SK-N-SH treated with all-trans-retinoic acid at 6 μM for 48 hours (cell line): ENCODE measurements at regions not wholly inside any gene's neighbourhood (a gene's known extent, or its start where the extent isn't known, plus 50 kb on each side); places are given as distances from the start of the nearest gene placed in this dataset.

Experiments
- ATAC-seq: fragments of 200-7000 bp; cut with Tn5 transposase; 3 replicates; pipeline ENCODE4 v1.9.1; 2020; ENCODE audit warnings: mild to moderate bottlenecking, moderate library complexity
- ARNTL ChIP-seq: fragments of 450-650 bp; formaldehyde crosslinking; IDR thresholded peaks from 2 replicates; pipeline ENCODE4 v1.5.0; 2020; ENCODE audit warnings: low read depth, mild to moderate bottlenecking, moderate library complexity, borderline replicate concordance
- BACH2 ChIP-seq: fragments of 250-450 bp; sonication (Bioruptor Pico); IDR thresholded peaks from 2 replicates; pipeline ENCODE4 v1.9.0; 2021; ENCODE audit warnings: mild to moderate bottlenecking, borderline replicate concordance
- CSDC2 ChIP-seq: fragments of 250-450 bp; sonication (Bioruptor Pico); IDR thresholded peaks from 2 replicates; pipeline ENCODE4 v1.5.0; 2020; ENCODE audit warnings: mild to moderate bottlenecking, moderate library complexity
- ESRRG ChIP-seq: fragments of 250-450 bp; sonication (Bioruptor Pico); IDR thresholded peaks from 2 replicates; pipeline ENCODE4 v1.6.1; 2021; ENCODE audit warnings: mild to moderate bottlenecking
- GLIS3 ChIP-seq: fragments of 250-450 bp; sonication (Bioruptor Pico); IDR thresholded peaks from 2 replicates; pipeline ENCODE4 v1.5.0; 2020; ENCODE audit warnings: mild to moderate bottlenecking, moderate library complexity
- ISL1 ChIP-seq: fragments of 250-450 bp; sonication (Bioruptor Pico); IDR thresholded peaks from 2 replicates; pipeline ENCODE4 v2.1.2; 2022; ENCODE audit warnings: mild to moderate bottlenecking, moderate library complexity
- SNAI2 ChIP-seq: fragments of 250-450 bp; sonication (Bioruptor Pico); IDR thresholded peaks from 2 replicates; pipeline ENCODE4 v1.5.0; 2020; ENCODE audit warnings: mild to moderate bottlenecking, moderate library complexity
- TCF4 ChIP-seq: fragments of 250-450 bp; sonication (Bioruptor Pico); IDR thresholded peaks from 2 replicates; pipeline ENCODE4 v1.8.0; 2021; ENCODE audit warnings: mild to moderate bottlenecking, moderate library complexity, borderline replicate concordance
- TOX ChIP-seq: fragments of 250-450 bp; sonication (Bioruptor Pico); IDR thresholded peaks from 2 replicates; pipeline ENCODE4 v1.8.0; 2021; ENCODE audit warnings: mild to moderate bottlenecking, moderate library complexity, borderline replicate concordance
- ZC3H10 ChIP-seq: fragments of 250-450 bp; sonication (Bioruptor Pico); IDR thresholded peaks from 2 replicates; pipeline ENCODE4 v1.5.1; 2021; ENCODE audit warnings: mild to moderate bottlenecking, moderate library complexity
- ZFP3 ChIP-seq: fragments of 250-450 bp; sonication (Bioruptor Pico); IDR thresholded peaks from 2 replicates; pipeline ENCODE4 v1.5.0; 2020; ENCODE audit warnings: mild to moderate bottlenecking, moderate library complexity
- ZFP30 ChIP-seq: fragments of 450-650 bp; formaldehyde crosslinking; IDR thresholded peaks from 2 replicates; pipeline ENCODE4 v1.5.0; 2022; ENCODE audit warnings: mild to moderate bottlenecking, moderate library complexity
- ZNF565 ChIP-seq: fragments of 450-650 bp; formaldehyde crosslinking; conservative IDR thresholded peaks from 2 replicates; pipeline ENCODE4 v1.5.0; 2020; ENCODE audit warnings: low read depth, mild to moderate bottlenecking, moderate library complexity
- ZNF70 ChIP-seq: fragments of 450-650 bp; formaldehyde crosslinking; IDR thresholded peaks from 2 replicates; pipeline ENCODE4 v1.5.0; 2020; ENCODE audit warnings: mild to moderate bottlenecking, moderate library complexity
- ZNF8 ChIP-seq: fragments of 450-650 bp; formaldehyde crosslinking; IDR thresholded peaks from 2 replicates; pipeline ENCODE4 v1.5.0; 2020; ENCODE audit warnings: mild to moderate bottlenecking, moderate library complexity
- TF ChIP-seq, protein P1 (sequence below): fragments of 250-450 bp; sonication (Bioruptor Pico); IDR thresholded peaks from 2 replicates; pipeline ENCODE4 v1.8.0; 2020; ENCODE audit warnings: mild to moderate bottlenecking, moderate library complexity, borderline replicate concordance
- TF ChIP-seq, protein P2 (sequence below): fragments of 250-450 bp; sonication (Bioruptor Pico); IDR thresholded peaks from 2 replicates; pipeline ENCODE4 v1.5.1; 2021; ENCODE audit warnings: mild to moderate bottlenecking, moderate library complexity
- TF ChIP-seq, protein P3 (sequence below): fragments of 250-450 bp; sonication (Bioruptor Pico); IDR thresholded peaks from 2 replicates; pipeline ENCODE4 v1.5.0; 2020; ENCODE audit warnings: mild to moderate bottlenecking, moderate library complexity
- TF ChIP-seq, protein P4 (sequence below): fragments of 250-450 bp; sonication (Bioruptor Pico); IDR thresholded peaks from 2 replicates; pipeline ENCODE4 v1.5.1; 2020; ENCODE audit warnings: low read depth, mild to moderate bottlenecking, moderate library complexity

DNA sequence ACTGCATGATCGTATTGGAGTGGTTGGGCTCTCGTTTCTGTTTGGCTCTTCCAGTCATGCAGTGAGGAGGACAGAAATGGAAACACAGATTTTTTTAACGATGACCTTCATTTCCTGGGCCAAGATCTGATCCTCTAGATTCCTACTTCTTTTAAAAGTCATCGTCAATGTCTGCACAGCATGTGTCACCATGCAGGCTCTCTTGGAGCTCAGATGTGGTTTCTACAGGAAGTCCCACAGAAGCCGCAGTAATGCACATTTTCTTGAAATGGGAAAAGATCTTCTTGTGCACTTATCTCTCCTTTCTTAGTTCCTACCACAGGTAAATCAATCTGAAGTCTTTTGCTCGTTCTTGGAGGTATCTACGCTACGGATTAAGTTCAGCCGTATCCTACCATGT is 626.9 kb downstream of the EFNB2 start:
- no peak for TF ChIP-seq ZNF565 (CRISPR knock-in tag)
- TF ChIP-seq ESRRG: no peak
- TF ChIP-seq ZNF8 (CRISPR knock-in tag): no peak
- TF ChIP-seq ZFP3 (CRISPR knock-in tag): no peak
- ATAC-seq: no peak

DNA sequence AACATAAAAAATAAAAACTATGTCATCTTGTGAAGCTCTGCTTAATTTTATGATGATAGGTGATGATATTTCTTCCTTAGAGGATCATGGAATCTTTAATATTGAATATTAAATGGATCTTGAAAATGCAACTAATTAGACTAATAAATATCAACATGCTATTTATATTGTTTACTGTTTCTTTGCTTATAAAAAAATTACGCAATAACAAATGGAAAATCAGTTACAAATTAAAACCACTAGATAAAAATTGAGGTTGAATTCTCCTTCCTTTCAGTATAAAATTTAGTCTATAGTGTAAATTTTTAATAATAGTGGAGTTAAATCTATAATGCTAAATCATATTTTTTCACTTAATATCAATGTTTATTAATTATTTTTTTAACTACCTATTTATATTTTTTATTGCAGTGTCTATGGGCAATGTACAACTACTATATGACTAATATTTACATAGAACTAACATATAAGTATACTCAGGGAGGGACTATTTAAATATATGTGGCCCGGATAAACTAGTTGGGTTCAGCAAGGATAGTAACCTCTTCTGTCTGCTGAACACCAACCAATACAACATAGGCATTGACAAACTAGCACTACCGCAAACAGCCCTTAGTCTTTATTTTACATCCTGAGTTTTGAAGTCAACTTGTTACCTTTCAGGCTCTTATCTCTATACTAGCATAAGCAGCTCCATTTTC is 628.0 kb downstream of the EFNB2 start:
- TF ChIP-seq ESRRG (no peak), ZFP30 (CRISPR knock-in tag) (no peak), ZNF70 (CRISPR knock-in tag) (no peak), ZFP3 (CRISPR knock-in tag) (no peak), CSDC2 (CRISPR knock-in tag) (no peak)
- TF ChIP-seq, protein P1, sequence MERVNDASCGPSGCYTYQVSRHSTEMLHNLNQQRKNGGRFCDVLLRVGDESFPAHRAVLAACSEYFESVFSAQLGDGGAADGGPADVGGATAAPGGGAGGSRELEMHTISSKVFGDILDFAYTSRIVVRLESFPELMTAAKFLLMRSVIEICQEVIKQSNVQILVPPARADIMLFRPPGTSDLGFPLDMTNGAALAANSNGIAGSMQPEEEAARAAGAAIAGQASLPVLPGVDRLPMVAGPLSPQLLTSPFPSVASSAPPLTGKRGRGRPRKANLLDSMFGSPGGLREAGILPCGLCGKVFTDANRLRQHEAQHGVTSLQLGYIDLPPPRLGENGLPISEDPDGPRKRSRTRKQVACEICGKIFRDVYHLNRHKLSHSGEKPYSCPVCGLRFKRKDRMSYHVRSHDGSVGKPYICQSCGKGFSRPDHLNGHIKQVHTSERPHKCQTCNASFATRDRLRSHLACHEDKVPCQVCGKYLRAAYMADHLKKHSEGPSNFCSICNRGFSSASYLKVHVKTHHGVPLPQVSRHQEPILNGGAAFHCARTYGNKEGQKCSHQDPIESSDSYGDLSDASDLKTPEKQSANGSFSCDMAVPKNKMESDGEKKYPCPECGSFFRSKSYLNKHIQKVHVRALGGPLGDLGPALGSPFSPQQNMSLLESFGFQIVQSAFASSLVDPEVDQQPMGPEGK (CRISPR knock-in tag): no peak
- TF ChIP-seq, protein P2, sequence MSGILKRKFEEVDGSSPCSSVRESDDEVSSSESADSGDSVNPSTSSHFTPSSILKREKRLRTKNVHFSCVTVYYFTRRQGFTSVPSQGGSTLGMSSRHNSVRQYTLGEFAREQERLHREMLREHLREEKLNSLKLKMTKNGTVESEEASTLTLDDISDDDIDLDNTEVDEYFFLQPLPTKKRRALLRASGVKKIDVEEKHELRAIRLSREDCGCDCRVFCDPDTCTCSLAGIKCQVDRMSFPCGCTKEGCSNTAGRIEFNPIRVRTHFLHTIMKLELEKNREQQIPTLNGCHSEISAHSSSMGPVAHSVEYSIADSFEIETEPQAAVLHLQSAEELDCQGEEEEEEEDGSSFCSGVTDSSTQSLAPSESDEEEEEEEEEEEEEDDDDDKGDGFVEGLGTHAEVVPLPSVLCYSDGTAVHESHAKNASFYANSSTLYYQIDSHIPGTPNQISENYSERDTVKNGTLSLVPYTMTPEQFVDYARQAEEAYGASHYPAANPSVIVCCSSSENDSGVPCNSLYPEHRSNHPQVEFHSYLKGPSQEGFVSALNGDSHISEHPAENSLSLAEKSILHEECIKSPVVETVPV (CRISPR knock-in tag): no peak
- TF ChIP-seq, all 23 proteins: peak for 0
- ATAC-seq: no peak

DNA sequence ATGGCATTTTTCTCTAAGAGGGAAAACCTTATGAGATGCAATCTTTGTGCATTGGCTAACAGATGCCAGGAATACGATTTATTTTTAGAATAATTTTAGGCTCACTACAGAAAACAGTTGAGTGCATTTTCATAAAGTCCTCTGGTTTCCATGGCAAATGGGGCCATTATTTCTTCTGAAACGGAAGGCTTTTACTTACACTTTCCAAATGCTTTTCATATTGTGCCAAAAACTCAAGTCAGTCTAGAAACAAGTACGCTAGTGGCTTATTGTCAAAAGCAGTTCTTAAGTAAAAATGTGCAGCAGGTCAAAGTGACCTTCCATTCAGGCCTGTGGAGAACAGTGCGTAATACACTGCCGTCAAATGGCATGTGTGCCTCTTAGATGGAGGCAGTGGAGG is 628.7 kb downstream of the EFNB2 start:
- TF ChIP-seq ARNTL: no peak
- ATAC-seq: no peak

DNA sequence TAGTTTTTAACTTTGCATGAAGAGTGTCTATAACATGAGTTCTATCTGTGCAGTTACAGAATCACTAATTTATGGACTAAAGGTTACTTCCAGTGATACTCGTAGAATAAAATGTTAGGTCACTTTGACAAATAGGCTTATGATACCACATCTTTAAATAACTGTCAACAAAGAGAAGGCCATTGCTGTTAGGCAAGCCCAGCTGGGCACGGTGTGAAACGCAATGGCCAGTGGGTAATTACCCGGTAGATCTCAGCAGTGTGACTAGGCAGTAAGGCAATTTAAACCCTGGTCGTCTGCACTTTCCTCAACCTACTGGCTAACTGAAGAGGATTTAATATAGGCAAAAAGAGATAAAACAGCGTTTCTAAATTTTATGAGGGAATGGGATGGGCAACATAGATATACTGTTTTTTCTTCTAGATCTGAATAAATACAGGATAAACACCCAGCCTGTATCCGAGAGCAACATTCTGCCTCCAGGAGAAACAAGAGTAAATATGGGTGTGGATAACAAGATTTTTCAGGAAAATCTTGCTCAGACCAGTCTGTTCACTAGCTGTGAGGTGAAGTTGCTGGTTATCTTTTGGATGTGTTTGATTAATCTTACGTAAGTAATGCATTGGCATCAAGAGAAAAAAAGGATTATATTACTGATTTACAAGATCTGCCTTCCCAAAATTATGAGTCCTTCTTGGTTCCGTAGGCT is 631.3 kb downstream of the EFNB2 start:
- TF ChIP-seq ISL1 (CRISPR knock-in tag) (no peak), ESRRG (no peak), ZNF70 (CRISPR knock-in tag) (no peak), GLIS3 (CRISPR knock-in tag) (no peak), ZNF565 (CRISPR knock-in tag) (no peak), ZNF8 (CRISPR knock-in tag) (no peak), ZFP30 (CRISPR knock-in tag) (no peak), BACH2 (CRISPR knock-in tag) (no peak), ZC3H10 (no peak), TOX (CRISPR knock-in tag) (no peak), SNAI2 (no peak), TCF4 (CRISPR knock-in tag) (no peak)
- TF ChIP-seq, protein P2 (CRISPR knock-in tag): no peak
- TF ChIP-seq, protein P3, sequence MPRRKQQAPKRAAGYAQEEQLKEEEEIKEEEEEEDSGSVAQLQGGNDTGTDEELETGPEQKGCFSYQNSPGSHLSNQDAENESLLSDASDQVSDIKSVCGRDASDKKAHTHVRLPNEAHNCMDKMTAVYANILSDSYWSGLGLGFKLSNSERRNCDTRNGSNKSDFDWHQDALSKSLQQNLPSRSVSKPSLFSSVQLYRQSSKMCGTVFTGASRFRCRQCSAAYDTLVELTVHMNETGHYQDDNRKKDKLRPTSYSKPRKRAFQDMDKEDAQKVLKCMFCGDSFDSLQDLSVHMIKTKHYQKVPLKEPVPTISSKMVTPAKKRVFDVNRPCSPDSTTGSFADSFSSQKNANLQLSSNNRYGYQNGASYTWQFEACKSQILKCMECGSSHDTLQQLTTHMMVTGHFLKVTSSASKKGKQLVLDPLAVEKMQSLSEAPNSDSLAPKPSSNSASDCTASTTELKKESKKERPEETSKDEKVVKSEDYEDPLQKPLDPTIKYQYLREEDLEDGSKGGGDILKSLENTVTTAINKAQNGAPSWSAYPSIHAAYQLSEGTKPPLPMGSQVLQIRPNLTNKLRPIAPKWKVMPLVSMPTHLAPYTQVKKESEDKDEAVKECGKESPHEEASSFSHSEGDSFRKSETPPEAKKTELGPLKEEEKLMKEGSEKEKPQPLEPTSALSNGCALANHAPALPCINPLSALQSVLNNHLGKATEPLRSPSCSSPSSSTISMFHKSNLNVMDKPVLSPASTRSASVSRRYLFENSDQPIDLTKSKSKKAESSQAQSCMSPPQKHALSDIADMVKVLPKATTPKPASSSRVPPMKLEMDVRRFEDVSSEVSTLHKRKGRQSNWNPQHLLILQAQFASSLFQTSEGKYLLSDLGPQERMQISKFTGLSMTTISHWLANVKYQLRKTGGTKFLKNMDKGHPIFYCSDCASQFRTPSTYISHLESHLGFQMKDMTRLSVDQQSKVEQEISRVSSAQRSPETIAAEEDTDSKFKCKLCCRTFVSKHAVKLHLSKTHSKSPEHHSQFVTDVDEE (CRISPR knock-in tag): no peak
- TF ChIP-seq, protein P1 (CRISPR knock-in tag): no peak
- TF ChIP-seq, protein P4, sequence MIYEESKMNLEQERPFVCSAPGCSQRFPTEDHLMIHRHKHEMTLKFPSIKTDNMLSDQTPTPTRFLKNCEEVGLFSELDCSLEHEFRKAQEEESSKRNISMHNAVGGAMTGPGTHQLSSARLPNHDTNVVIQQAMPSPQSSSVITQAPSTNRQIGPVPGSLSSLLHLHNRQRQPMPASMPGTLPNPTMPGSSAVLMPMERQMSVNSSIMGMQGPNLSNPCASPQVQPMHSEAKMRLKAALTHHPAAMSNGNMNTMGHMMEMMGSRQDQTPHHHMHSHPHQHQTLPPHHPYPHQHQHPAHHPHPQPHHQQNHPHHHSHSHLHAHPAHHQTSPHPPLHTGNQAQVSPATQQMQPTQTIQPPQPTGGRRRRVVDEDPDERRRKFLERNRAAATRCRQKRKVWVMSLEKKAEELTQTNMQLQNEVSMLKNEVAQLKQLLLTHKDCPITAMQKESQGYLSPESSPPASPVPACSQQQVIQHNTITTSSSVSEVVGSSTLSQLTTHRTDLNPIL (CRISPR knock-in tag): no peak
- TF ChIP-seq, all 23 proteins: peak for 0
- no peak for ATAC-seq
